ENCODE measurements at regions not wholly inside any gene's neighbourhood (a gene's known extent, or its start where the extent isn't known, plus 50 kb on each side); places are given as distances from the start of the nearest gene placed in this dataset.

DNA sequence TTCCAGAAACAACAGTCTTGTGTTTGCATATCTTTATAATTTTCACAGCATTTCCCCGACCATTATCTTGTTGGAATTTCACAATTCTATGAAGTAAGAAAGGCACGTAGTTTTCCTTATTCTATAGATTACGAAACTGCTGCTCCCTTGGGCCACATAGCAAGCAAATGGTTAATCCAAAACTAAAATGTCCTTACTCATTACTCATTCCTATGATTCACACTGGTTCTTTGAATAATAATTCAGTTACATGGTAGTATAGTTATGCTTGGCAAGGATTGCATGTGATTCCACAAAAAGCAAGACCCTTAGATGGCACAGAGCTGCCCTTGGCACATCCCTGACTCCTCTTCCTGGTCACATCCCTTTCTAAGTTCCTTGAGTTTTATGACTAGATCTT, 51.2 kb downstream of the OR13H1 start:
- no peak overlapping the region for H3K4me3 ChIP-seq
- H3K4me1 ChIP-seq, result no peaks in the 10 kb centered on the region
- peaks cover 0 to 13% (median 0%) of the 10 kb centered on the region in 8 donors for H3K9me3 ChIP-seq
- no peak overlapping the region for H3K27ac ChIP-seq
- intact Hi-C loops (cut with DNase I; ENCODE audit: low total_unique reads), result no loop called here
- H3K27me3 ChIP-seq (replicated peaks in 1 of 7), result peaks cover 0 to 10% (median 0%) of the 10 kb centered on the region in 7 donors
- DNase-seq, result no peak
- TF ChIP-seq, protein P1, sequence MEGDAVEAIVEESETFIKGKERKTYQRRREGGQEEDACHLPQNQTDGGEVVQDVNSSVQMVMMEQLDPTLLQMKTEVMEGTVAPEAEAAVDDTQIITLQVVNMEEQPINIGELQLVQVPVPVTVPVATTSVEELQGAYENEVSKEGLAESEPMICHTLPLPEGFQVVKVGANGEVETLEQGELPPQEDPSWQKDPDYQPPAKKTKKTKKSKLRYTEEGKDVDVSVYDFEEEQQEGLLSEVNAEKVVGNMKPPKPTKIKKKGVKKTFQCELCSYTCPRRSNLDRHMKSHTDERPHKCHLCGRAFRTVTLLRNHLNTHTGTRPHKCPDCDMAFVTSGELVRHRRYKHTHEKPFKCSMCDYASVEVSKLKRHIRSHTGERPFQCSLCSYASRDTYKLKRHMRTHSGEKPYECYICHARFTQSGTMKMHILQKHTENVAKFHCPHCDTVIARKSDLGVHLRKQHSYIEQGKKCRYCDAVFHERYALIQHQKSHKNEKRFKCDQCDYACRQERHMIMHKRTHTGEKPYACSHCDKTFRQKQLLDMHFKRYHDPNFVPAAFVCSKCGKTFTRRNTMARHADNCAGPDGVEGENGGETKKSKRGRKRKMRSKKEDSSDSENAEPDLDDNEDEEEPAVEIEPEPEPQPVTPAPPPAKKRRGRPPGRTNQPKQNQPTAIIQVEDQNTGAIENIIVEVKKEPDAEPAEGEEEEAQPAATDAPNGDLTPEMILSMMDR (IDR thresholded peaks at IDR 0.05 in 8 of 11, conservative IDR thresholded peaks at IDR 0.05 in 3 of 11), result no peak
- TF ChIP-seq POLR2AphosphoS5 (IDR thresholded peaks at IDR 0.05) (no peak), POLR2A (IDR thresholded peaks at IDR 0.05) (no peak)
- WGBS, 5 donors, result 58 to 87% (median 67%) methylated on average over 3 of the region's 3 CpGs
- no peaks in the 10 kb centered on the region for H3K36me3 ChIP-seq

DNA sequence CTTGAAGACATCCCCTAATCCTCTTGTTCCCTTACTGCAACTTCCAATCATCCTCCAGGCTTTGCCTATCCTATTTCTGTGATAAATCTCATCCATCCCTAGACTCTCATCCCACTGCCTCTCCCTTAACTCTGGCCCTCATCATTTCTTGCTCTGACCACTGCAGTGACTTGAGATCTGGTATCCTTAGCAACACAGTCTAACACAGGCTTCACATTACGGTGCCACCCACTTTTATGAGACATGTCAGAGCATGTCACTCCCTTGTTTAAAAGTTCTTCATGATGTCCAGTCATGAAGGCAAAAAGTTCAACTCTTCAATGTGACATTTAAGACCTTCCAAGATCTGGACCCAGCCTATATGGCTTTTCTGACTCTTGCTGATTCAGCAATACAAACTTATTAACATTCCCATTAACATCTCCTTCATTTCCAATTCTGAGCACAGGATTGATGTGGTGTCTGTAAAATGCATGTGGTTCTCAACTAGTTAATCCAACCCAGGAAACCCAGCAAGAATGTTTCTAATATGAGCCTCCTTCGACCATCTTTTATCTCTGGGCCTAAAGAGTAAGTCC, 64.0 kb downstream of the OR13H1 start:
- peaks cover 0 to 4% (median 0%) of the 10 kb centered on the region in 7 donors for H3K27me3 ChIP-seq (replicated peaks in 1 of 7)
- H3K27ac ChIP-seq, result no peak overlapping the region
- H3K36me3 ChIP-seq, result no peaks in the 10 kb centered on the region
- DNase-seq, result no peak
- intact Hi-C loops (cut with DNase I; ENCODE audit: low total_unique reads), result no loop called here
- 57 to 69% (median 67%) methylated on average over 2 of the region's 2 CpGs for WGBS, 5 donors
- TF ChIP-seq, protein P1 (IDR thresholded peaks at IDR 0.05 in 8 of 11, conservative IDR thresholded peaks at IDR 0.05 in 3 of 11), result no peak
- TF ChIP-seq POLR2AphosphoS5 (IDR thresholded peaks at IDR 0.05) (no peak), POLR2A (IDR thresholded peaks at IDR 0.05) (no peak)
- no peak overlapping the region for H3K4me3 ChIP-seq
- H3K4me1 ChIP-seq, result no peaks in the 10 kb centered on the region
- no peaks in the 10 kb centered on the region for H3K9me3 ChIP-seq

DNA sequence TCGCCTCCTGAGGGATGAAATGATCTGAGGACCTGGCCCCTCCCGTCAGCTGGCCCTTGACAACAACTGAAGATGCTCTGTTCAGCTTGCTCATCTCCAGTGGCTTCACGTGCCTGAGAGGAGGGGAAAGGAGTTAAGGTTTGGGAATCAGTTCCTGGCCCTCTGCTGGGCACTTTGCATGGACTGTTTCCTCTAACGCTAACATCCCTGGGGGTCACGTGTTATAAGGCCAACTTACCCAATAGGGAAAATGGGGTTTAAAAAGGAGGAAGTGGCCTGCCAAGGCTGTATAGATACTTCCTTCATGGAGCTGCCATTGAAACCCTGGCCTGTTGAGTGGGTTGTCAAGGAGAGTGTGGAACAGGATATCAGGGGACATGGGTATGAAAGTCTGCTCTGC, 65.6 kb downstream of the OR13H1 start:
- DNase-seq, result no peak
- intact Hi-C loops (cut with DNase I; ENCODE audit: low total_unique reads), result no loop called here
- Histone ChIP-seq H3K4me1 (no peaks in the 10 kb centered on the region), H3K9me3 (no peaks in the 10 kb centered on the region), H3K27ac (no peak overlapping the region), H3K27me3 (replicated peaks in 1 of 7) (peaks cover 0 to 2% (median 0%) of the 10 kb centered on the region in 7 donors), H3K36me3 (no peaks in the 10 kb centered on the region), H3K4me3 (no peak overlapping the region)
- TF ChIP-seq, protein P1 (IDR thresholded peaks at IDR 0.05 in 8 of 11, conservative IDR thresholded peaks at IDR 0.05 in 3 of 11), result no peak
- TF ChIP-seq POLR2AphosphoS5 (IDR thresholded peaks at IDR 0.05) (no peak), POLR2A (IDR thresholded peaks at IDR 0.05) (no peak)
- 38 to 79% (median 67%) methylated on average over 5 of the region's 5 CpGs for WGBS, 5 donors

DNA sequence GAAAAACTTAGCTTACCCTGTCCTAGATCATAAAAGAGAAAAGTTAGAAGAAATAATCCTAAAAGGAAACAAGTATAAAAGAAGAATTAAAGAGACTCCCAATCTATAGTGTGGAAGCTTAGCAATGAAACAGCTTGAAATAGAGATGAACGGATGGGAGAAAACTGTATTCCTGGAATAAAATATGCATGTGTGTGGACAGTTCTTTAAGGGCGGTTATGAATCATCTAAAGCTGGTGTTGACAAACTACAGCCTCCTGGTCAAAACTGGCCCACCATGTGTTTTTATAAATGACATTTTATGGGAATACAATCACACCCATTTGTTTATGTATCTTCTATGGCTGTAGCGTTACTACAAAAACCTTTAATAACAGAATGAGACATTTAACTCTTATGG, 69.4 kb downstream of the OR13H1 start:
- no peaks in the 10 kb centered on the region for H3K4me1 ChIP-seq
- H3K36me3 ChIP-seq, result no peaks in the 10 kb centered on the region
- 72 to 97% (median 87%) methylated on average over 3 of the region's 3 CpGs for WGBS, 5 donors
- H3K4me3 ChIP-seq, result no peak overlapping the region
- H3K27me3 ChIP-seq (replicated peaks in 1 of 7), result peaks cover 0 to 15% (median 0%) of the 10 kb centered on the region in 7 donors
- intact Hi-C loops (cut with DNase I; ENCODE audit: low total_unique reads), result no loop called here
- TF ChIP-seq POLR2AphosphoS5 (IDR thresholded peaks at IDR 0.05), result no peak
- no peak for TF ChIP-seq POLR2A (IDR thresholded peaks at IDR 0.05)
- TF ChIP-seq, protein P1 (IDR thresholded peaks at IDR 0.05 in 8 of 11, conservative IDR thresholded peaks at IDR 0.05 in 3 of 11), result no peak
- no peak overlapping the region for H3K27ac ChIP-seq
- no peak for DNase-seq
- no peaks in the 10 kb centered on the region for H3K9me3 ChIP-seq

All from spleen (tissue), 11 donors.